Activated naive CD8-positive, alpha-beta T cell treated with anti-CD3 and anti-CD28 coated beads, Interleukin-2, amount 50 U/mL, for 24 hours (primary cell): ENCODE measurements at regions not wholly inside any gene's neighbourhood (a gene's known extent, or its start where the extent isn't known, plus 50 kb on each side); places are given as distances from the start of the nearest gene placed in this dataset.
"Not testable (repeated sequence)": the region's sequence is repeated elsewhere in the genome, so short reads cannot be mapped to it uniquely, and the experiment has no call there.

ENCODE experiments used
- ATAC-seq: fragments of 150-1000 bp; cut with Tn5 transposase; one replicate; pipeline ENCODE4 v1.10.0; 2021
- DNase-seq: peaks from one replicate; pipeline ENCODE4 v3.0.0; 2021
- H3K27ac Mint-ChIP-seq: one replicate; pipeline ENCODE4 v1.8.0; 2021; ENCODE audit warnings: mild to moderate bottlenecking, mixed read lengths
- H3K27me3 Mint-ChIP-seq: one replicate; pipeline ENCODE4 v1.8.0; 2021; ENCODE audit warnings: mixed read lengths
- H3K36me3 Mint-ChIP-seq: one replicate; pipeline ENCODE4 v1.8.0; 2021; ENCODE audit warnings: low read depth, mixed read lengths
- H3K4me1 Mint-ChIP-seq: one replicate; pipeline ENCODE4 v1.8.0; 2021; ENCODE audit warnings: mixed read lengths
- H3K4me3 Mint-ChIP-seq: one replicate; pipeline ENCODE4 v1.8.0; 2021; ENCODE audit warnings: mild to moderate bottlenecking, moderate library complexity, mixed read lengths
- H3K9me3 Mint-ChIP-seq: one replicate; pipeline ENCODE4 v1.8.0; 2021; ENCODE audit warnings: mixed read lengths

DNA sequence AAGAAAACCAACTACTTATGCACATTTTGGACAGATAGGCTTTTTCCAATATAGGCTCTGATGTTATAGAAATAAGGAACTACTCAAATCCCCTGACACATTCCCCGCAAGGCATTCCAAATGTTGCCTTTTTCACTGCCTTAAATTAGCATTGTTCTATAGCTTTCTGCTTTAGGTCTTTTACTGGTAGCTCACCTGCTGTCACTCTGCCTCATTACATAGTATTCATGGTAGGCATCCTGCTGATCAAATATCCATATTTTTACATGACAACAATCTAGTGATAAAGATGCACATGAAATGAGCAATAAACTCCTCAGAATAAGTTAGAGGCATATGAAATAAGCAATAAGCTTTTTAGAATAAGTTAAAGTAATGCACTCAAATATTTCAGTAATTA is 542.7 kb downstream of the FAM133A start:
- Mint-ChIP-seq H3K36me3 (no peaks in the 10 kb centered on the region), H3K4me1 (no peaks in the 10 kb centered on the region), H3K27me3 (no peaks in the 10 kb centered on the region), H3K27ac (no peak overlapping the region), H3K9me3 (no peaks in the 10 kb centered on the region), H3K4me3 (no peak overlapping the region)
- DNase-seq (no peak), ATAC-seq (no peak)

DNA sequence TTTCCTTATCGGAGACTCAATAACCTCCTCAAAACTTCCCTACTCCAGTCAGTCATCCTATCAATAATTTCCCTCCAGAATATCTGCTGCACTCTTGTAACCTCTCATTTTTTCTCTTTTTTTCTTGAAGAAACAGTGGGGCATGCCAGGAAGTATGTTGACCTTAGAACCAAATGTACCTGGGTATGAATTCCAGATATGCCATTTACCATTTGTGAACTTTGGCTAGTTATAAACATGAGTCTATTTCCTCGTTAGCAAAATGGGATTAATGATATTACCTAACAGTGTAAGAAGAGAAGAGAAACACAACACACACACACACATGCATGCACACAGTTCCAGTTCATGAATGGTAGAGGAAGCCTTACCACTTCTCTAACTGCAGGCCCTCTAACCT is 578.2 kb downstream of the FAM133A start:
- H3K4me1 Mint-ChIP-seq = no peaks in the 10 kb centered on the region
- H3K27me3 Mint-ChIP-seq = no peaks in the 10 kb centered on the region
- H3K9me3 Mint-ChIP-seq = no peaks in the 10 kb centered on the region
- ATAC-seq = no peak
- H3K27ac Mint-ChIP-seq = no peak overlapping the region
- no peak for DNase-seq
- H3K36me3 Mint-ChIP-seq = no peaks in the 10 kb centered on the region
- H3K4me3 Mint-ChIP-seq = no peak overlapping the region

DNA sequence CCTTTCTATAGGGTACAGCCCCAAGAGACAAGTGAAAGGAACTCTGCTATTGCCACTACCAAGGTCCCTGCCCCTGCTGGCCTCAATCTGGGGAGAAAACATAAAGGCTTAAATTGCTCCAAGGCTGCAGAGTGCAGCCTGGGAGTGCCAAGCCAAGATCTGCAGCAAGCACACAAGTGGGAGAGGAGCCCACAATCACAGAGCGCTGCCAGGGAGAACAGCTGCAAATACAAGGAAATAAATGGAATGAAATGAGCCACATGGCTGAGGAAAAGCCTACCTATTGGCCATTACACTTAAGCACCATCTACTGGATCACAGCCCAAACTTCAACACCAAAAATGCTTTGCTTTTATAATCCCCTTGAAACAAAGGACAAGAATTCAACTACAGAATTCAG is 582.4 kb downstream of the FAM133A start:
- Mint-ChIP-seq H3K27ac (no peak overlapping the region), H3K4me3 (no peak overlapping the region), H3K27me3 (no peaks in the 10 kb centered on the region), H3K4me1 (no peaks in the 10 kb centered on the region), H3K36me3 (no peaks in the 10 kb centered on the region), H3K9me3 (no peaks in the 10 kb centered on the region)
- ATAC-seq (no peak), DNase-seq (no peak)

DNA sequence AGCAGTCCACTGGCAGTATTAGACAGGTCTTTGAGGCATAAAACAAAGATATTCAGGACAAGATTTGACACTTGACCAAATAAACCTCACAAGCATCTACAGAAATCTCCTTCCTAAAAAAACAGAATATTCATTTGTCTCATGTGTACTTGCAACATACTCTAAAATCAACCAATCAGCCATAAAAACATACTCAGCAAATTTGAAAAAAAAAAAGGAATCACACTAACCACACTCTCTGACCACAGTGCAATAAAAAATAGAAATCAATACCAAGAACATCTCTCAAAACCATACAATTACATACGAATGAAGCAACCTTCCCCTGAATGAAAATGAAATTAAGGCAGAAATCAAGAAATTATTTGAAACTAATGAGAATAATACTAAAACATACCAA is 591.3 kb downstream of the FAM133A start:
- no peak for ATAC-seq
- Mint-ChIP-seq H3K4me3 (no peak overlapping the region), H3K27ac (no peak overlapping the region), H3K9me3 (peaks cover 6% of the 10 kb centered on the region), H3K4me1 (no peaks in the 10 kb centered on the region), H3K27me3 (no peaks in the 10 kb centered on the region), H3K36me3 (no peaks in the 10 kb centered on the region)
- DNase-seq = no peak

DNA sequence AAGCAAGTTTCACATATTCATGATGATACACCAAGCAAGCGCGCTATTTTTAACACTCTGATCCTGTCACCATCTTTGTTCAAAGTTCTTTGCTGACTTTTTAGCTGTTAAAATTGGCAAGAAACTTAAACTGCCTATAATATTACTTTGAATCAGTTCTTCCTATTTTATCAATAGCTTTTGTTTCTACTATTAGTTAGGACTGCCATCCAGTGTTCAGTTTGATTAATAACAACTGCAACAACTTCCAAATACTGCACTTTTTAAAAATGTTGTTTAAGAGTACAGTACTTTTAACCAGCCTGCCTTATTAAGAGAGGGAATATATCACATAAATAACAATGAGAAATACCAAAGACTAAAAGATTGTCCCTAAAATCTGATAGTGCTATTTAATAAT is 614.3 kb downstream of the FAM133A start:
- no peak for ATAC-seq
- no peak overlapping the region for H3K27ac Mint-ChIP-seq
- H3K4me3 Mint-ChIP-seq = no peak overlapping the region
- DNase-seq = no peak
- no peaks in the 10 kb centered on the region for H3K4me1 Mint-ChIP-seq
- no peaks in the 10 kb centered on the region for H3K9me3 Mint-ChIP-seq
- no peaks in the 10 kb centered on the region for H3K36me3 Mint-ChIP-seq
- H3K27me3 Mint-ChIP-seq = no peaks in the 10 kb centered on the region

DNA sequence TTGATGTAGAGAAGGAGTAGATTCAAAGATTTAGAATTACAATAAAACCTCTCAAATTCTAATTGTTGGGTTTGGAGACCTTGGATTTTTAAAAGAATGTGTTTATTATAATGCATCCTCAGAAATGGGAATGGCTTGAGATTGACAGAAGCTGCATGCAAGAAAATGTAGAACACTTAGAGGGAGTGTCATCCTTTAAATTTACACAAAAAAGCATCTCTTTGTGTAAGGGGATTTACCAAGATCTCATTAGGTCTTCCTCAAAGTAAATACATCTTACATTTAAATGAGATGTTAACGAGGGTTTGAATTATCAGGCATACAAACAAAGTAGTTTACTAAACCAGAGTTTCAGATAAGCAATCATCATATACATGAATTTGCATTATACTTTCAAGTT is 615.0 kb downstream of the FAM133A start:
- DNase-seq (no peak), ATAC-seq (no peak)
- H3K4me3 Mint-ChIP-seq = no peak overlapping the region
- H3K9me3 Mint-ChIP-seq = no peaks in the 10 kb centered on the region
- no peaks in the 10 kb centered on the region for H3K4me1 Mint-ChIP-seq
- H3K27me3 Mint-ChIP-seq = no peaks in the 10 kb centered on the region
- no peak overlapping the region for H3K27ac Mint-ChIP-seq
- H3K36me3 Mint-ChIP-seq = no peaks in the 10 kb centered on the region

DNA sequence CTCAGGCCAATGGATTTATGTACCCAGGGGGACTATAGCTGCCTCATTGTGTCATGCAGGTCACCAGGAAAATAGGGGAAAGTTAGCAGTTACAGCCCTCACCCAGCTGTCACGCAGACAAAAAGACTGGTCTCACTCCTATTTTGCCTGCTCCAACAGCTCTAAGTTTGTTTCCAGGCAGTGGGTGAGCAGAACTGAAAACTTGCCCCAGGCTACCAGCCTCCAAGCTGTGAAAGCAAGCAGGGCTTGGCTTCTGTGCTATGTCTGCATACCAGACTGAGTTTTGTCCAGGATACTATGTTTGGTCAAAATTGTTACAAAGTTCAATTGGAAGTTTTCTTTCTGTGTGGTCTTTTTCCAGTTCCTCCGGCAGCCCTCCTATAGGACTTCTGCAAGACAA is 628.4 kb downstream of the FAM133A start:
- Mint-ChIP-seq H3K27ac (no peak overlapping the region), H3K27me3 (no peaks in the 10 kb centered on the region), H3K4me1 (no peaks in the 10 kb centered on the region), H3K36me3 (no peaks in the 10 kb centered on the region), H3K4me3 (no peak overlapping the region), H3K9me3 (no peaks in the 10 kb centered on the region)
- DNase-seq (no peak), ATAC-seq (no peak)

DNA sequence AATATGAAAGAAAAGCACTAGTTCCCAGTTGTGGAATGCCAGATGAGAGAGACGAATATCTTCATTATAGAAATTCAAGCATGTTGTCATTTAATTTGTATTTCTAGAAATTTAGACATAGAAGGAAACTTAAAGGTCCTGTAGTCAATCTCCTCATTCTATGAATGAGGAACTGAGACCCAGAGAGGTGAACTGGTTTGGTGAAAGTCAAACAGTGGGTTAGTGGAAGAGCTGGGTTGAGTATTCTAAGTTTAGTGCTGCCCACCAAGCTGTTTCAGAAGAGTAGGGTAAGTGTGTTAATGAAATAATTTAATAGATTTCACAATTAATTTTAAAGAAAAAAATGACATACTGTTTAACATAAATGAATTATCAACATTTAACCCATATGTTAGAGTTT is 655.2 kb downstream of the FAM133A start:
- DNase-seq = no peak
- Mint-ChIP-seq H3K27me3 (no peaks in the 10 kb centered on the region), H3K4me1 (no peaks in the 10 kb centered on the region), H3K36me3 (no peaks in the 10 kb centered on the region), H3K4me3 (no peak overlapping the region), H3K27ac (no peak overlapping the region), H3K9me3 (no peaks in the 10 kb centered on the region)
- no peak for ATAC-seq

DNA sequence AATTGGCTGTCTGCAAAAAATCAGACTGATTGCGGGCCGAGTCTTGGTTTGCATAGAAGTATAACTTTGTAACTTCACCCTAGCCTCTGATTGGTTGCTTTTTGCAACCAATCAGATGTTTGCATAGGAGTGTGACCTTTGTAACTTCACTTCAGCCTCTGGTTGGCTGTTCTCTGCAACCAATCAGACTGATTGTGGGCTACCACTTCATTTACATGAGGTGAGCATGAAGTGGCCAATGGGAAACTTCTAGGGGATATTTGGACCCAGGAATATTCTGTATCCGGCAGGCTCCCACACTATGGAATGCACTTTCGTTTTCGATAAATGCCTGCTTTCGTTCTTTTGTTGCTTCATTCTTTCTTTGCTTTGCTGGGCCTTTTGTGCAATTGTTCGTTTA is 667.7 kb downstream of the FAM133A start:
- H3K9me3 Mint-ChIP-seq, DNase-seq, H3K4me1 Mint-ChIP-seq, H3K36me3 Mint-ChIP-seq, H3K27ac Mint-ChIP-seq, ATAC-seq, H3K4me3 Mint-ChIP-seq, H3K27me3 Mint-ChIP-seq: not testable (repeated sequence)

DNA sequence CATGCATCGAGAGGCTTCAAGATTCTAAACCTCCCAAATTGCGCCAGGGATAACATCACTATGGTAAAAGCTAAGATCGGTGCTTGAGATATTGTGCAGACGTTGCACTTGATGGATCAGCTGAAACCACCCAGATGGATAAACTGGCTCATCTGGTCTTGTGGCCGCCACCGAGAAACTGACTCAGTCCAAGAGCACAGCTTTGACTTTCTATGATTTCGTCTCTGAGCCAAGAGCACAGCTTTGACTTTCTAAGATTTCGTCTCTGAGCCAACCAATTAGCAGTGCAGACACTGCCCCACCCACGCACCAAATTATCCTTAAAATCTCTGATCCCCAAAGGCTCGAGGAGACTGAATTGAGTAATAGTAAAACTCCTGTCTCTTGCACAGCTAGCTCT is 687.2 kb downstream of the FAM133A start:
- H3K27me3 Mint-ChIP-seq = no peaks in the 10 kb centered on the region
- ATAC-seq (no peak), DNase-seq (no peak)
- H3K4me1 Mint-ChIP-seq = no peaks in the 10 kb centered on the region
- H3K9me3 Mint-ChIP-seq = no peaks in the 10 kb centered on the region
- H3K27ac Mint-ChIP-seq = no peak overlapping the region
- H3K36me3 Mint-ChIP-seq = no peaks in the 10 kb centered on the region
- H3K4me3 Mint-ChIP-seq = no peak overlapping the region

DNA sequence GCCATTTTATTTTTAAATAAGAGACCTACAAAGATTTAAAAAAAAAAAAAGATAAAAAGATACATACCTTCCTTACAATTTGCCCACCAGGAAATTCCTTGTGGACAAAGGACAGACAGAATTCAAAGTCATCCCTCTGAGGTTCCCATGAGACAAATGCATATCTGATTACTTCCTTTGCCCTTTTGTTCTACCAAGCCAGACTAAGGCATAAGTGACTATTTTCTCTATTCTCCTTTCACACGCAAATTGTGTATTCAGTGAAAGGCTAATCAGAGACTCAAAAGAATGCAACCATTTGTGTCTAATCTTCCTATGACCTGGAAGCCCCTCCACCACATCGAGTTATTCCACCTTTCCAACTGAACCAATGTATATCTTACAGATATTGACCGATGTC is 691.7 kb downstream of the FAM133A start:
- DNase-seq (no peak), ATAC-seq (no peak)
- Mint-ChIP-seq H3K27ac (no peak overlapping the region), H3K36me3 (no peaks in the 10 kb centered on the region), H3K4me1 (no peaks in the 10 kb centered on the region), H3K27me3 (no peaks in the 10 kb centered on the region), H3K4me3 (no peak overlapping the region), H3K9me3 (no peaks in the 10 kb centered on the region)

DNA sequence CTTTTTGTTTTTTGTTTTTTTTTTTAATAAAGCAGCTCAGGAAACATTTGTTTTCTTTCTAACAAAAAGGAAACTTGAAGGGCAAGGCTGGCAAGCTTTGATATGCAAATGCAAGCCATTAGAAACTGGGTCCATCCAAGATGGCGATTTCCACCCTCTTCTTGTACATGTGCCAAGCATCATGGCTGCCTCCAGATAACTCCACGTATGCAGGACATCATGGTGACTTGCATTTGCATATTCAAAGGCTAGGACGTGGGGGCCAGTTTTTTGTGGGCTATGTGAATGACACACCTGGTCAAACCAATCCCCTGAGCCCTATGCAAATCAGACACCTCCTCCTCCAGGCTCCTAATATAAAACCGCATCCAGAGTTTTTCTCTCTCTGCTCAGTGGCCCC is 692.6 kb downstream of the FAM133A start:
- Mint-ChIP-seq H3K27ac (no peak overlapping the region), H3K4me1 (no peaks in the 10 kb centered on the region), H3K9me3 (no peaks in the 10 kb centered on the region), H3K27me3 (no peaks in the 10 kb centered on the region), H3K4me3 (no peak overlapping the region), H3K36me3 (no peaks in the 10 kb centered on the region)
- no peak for DNase-seq
- ATAC-seq = no peak

DNA sequence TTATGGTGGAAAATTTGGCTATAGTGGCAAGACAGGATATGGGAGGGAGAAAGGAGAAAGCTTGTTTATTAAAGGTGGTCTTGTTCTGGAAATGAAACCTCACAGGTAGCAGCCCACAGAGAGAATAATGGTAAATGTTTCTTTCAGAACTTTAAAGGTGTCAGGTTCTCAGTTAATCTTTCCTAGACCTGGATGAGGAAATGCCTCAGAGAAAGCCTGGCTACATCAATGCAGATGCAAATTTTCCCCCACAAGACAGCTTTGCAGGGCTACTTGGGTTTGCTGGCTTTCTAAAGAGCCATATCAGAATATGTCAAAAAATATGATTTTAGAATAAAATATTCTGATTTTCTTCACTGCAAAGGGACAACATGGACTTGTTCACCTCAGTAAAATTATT is 715.0 kb downstream of the FAM133A start:
- ATAC-seq = no peak
- H3K27me3 Mint-ChIP-seq = no peaks in the 10 kb centered on the region
- H3K4me3 Mint-ChIP-seq = no peak overlapping the region
- no peak overlapping the region for H3K27ac Mint-ChIP-seq
- H3K36me3 Mint-ChIP-seq = no peaks in the 10 kb centered on the region
- peaks cover 4% of the 10 kb centered on the region for H3K9me3 Mint-ChIP-seq
- H3K4me1 Mint-ChIP-seq = no peaks in the 10 kb centered on the region
- DNase-seq = no peak

DNA sequence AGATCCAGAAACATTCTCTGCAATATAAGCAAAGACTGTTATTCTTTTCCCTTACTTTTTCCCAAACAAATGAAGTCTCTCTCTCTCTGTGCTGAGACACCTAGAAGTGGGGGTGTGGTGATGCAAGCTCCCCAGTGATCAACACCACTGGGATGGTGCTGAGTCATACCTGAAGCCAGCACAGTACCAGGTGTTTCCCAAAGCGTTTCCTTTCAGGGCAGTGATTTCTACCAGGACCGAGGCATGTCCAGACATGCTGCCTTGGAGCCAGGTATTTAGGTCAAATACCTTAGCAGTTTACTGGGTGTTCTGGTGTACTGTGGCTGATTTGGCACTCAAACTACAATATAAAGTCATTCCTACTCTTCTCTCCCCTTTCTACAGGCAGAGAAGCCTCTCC is 726.5 kb downstream of the FAM133A start:
- ATAC-seq (no peak), DNase-seq (no peak)
- Mint-ChIP-seq H3K36me3 (no peaks in the 10 kb centered on the region), H3K4me3 (no peak overlapping the region), H3K27ac (no peak overlapping the region), H3K9me3 (peaks cover 4% of the 10 kb centered on the region), H3K4me1 (no peaks in the 10 kb centered on the region), H3K27me3 (no peaks in the 10 kb centered on the region)

DNA sequence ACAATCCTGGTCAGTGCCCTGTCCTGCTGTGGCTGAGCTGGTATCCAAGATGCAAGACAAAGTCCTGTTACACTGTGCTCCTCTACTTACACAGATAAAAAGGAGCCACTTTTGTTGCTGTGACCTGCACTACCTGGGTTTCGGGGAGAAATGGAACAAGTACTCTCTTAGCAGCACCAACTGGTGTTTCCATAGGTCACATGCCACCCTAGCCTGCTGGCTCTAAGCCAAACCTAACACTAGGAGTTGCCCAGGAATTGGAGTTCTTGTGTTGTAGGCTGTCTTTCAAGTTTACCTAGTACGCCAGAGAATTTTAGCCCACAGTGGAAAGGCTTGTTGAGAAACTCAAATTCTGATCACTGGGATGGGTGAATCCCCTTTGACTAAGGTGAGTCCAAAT is 727.4 kb downstream of the FAM133A start:
- H3K9me3 Mint-ChIP-seq = peaks cover 4% of the 10 kb centered on the region
- H3K36me3 Mint-ChIP-seq = no peaks in the 10 kb centered on the region
- DNase-seq (no peak), ATAC-seq (no peak)
- no peak overlapping the region for H3K4me3 Mint-ChIP-seq
- H3K27ac Mint-ChIP-seq = no peak overlapping the region
- H3K4me1 Mint-ChIP-seq = no peaks in the 10 kb centered on the region
- H3K27me3 Mint-ChIP-seq = no peaks in the 10 kb centered on the region

DNA sequence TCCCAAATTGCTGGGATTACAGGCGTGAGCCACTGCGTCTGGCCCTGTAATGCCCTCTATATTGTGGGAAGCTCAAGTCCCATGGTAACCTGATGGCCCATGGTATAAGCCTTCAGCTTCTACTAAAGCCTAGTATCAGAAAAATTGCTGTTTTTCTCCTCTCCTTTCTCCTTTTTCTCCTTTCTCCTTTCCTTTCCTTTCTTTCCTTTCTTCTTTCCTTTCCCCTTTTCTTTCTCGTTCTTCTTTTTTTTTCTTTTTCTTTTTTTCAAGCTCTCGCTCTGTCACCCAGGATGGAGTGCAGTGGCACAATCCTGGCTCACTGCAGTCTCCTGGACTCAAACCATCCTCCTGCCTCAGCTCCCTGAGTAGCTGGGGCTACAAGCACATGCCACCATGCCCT is 740.7 kb downstream of the FAM133A start:
- Mint-ChIP-seq H3K36me3 (no peaks in the 10 kb centered on the region), H3K4me3 (no peak overlapping the region), H3K9me3 (no peaks in the 10 kb centered on the region), H3K4me1 (no peaks in the 10 kb centered on the region), H3K27me3 (no peaks in the 10 kb centered on the region), H3K27ac (no peak overlapping the region)
- no peak for ATAC-seq
- DNase-seq = no peak
